ENCODE measurements at regions not wholly inside any gene's neighbourhood (a gene's known extent, or its start where the extent isn't known, plus 50 kb on each side); places are given as distances from the start of the nearest gene placed in this dataset.

DNA sequence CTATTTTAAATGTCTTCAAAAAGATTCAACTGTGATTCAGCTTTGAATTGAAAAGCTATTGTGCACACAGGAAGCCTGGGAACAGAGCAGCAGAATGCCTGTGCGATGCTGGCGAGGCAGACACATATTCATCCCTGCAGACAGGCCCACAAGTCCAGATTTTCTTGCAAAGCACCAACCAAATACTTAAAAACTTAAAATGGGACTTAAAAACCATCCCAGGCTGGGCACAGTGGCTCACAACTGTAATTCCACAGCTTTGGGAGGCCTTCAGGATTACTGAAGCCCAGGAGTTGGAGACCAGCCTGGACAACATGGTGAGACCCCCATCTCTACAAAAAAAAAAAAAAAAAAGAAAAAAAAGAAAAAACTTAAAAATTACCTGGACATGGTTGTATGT is 122.6 kb upstream of the SERPIND1 start:
- TF ChIP-seq POLR2A (IDR thresholded peaks at IDR 0.05) (no peak), CTCF (IDR thresholded peaks at IDR 0.05) (no peak)

Data from esophagus squamous epithelium (tissue), 4 donors.